Panc1 (cell line): ENCODE measurements at regions not wholly inside any gene's neighbourhood (a gene's known extent, or its start where the extent isn't known, plus 50 kb on each side); places are given as distances from the start of the nearest gene placed in this dataset.

Experiments
- CTCF ChIP-seq: fragments of 450-650 bp; IDR thresholded peaks from 2 replicates; pipeline ENCODE4 v1.5.1; 2017; ENCODE audit warnings: mild to moderate bottlenecking
- SIN3A ChIP-seq: IDR thresholded peaks from 2 replicates; pipeline ENCODE4 v1.6.1; 2012; ENCODE audit warnings: low read depth, mild to moderate bottlenecking, low read length, moderate library complexity, borderline replicate concordance; ENCODE audit not compliant: insufficient read depth

DNA sequence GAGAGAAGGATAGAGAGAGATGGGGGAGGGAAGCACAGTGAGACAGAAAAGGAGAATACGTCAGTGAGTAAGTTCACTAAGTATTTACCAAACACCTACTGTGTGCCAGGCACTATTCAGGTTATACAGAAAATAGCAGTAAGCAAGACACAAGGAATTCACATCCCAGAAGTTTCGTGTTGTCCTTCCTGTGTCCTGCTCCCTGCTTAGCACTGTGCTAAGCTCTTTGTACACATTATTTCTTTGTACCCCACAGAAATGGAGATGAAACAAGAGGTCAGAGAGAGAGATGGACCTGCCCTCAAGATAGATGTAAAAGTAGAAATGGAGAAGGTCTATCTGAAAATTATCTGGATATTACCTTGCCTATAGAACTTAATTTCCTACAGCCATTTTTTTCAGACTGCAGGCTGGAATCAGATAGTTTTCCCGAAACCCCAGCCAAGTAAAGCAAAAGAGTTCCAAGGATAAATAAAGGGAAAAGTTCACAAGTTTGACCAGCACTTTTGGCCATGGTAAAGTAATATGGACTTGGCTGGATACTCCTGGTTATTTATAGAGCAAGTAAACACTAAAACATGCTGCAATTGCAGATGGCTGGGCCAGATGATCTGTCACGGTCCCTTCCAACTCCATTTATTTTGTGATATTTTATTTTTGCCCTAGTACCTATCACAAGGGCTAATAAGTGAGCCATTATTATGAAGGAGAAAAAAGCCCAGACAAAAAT is 353.7 kb upstream of the SLC7A11 start:
- no peak for TF ChIP-seq CTCF
- no peak for TF ChIP-seq SIN3A
